ENCODE measurements at regions not wholly inside any gene's neighbourhood (a gene's known extent, or its start where the extent isn't known, plus 50 kb on each side); places are given as distances from the start of the nearest gene placed in this dataset.

- DNase-seq, result no peak
Measured at GRCh38 chr9:29659014-29659413, 2085.7 kb upstream of the C9orf72 start.

DNA sequence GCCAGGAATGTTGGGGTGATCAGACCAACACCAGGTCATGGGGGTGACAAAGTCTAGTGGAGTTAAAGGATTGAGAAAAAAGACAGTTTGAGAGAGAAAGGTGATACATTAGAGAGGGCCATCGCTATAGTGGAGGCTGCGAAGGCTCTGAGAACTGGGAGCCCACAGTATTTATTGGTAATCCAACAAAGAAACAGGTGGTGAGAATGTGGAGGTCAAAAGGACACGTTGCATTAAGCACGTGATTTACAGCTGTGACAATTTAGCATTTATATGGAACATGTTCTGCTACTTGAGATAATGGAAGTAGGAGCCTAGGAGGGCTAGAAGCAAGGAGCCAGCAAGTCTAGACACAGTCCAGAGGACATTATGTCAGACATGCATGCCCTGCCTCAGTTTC is 2086.5 kb upstream of the C9orf72 start:
- no peak for DNase-seq

- DNase-seq, result no peak
Measured at GRCh38 chr9:29668732-29669131, 2095.5 kb upstream of the C9orf72 start.

- DNase-seq, result no peak
Measured at GRCh38 chr9:29669613-29670012, 2096.3 kb upstream of the C9orf72 start.

GRCh38 chr9:29685531-29685930 is 2112.2 kb upstream of the C9orf72 start:
- DNase-seq, result no peak

GRCh38 chr9:29691145-29691544 is 2117.9 kb upstream of the C9orf72 start:
- DNase-seq, result no peak

DNA sequence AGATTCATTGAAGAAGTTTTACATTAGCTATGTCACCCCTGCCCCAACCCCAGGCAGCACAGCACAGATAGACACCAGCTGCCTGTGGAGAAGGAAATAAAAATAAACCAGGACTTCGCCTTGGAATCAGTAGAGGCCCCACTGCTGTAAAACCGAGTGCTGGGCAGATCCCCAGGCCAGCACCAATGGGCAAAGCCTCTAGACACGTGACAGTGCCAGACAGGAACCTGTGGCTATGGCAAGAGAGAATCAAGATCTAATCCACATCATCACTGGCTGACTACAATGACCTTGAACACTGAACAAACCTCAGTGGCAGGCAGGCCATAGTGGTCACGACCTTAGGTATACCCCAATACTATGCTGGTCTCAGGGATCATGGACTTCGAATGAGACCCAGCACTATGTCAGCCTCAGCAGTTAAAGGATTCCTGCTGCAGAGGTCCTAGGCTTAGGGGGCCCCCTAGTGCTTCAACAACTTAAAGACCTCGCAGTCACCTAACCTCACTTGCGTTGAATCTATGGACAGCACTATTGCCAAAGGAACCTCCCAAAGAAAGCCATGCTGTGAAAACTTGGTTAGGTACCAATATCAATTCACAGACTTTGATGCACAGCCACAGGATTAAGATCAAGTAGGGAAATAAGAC is 2118.6 kb upstream of the C9orf72 start:
- DNase-seq, result no peak

DNA sequence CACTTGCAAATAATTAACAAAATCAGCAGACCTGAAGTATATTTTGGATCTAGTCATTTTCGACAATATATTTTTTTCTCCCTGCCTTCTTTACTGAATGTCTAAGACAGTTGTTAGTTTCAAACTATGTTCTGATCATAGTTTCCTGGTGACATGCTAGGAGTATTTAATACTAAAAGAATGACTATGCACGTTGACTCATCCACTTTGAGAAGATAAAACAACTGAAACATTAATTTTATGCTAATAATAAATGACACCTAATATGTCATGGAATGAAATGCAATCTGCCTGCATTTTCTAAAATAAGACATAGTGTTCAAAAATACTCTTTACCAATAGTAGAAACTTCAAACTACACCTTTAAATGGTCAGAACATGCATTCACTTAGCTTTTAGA is 2123.7 kb upstream of the C9orf72 start:
- no peak for DNase-seq

GRCh38 chr9:29701559-29701958 is 2128.3 kb upstream of the C9orf72 start:
- DNase-seq, result no peak

GRCh38 chr9:29701971-29702370 is 2128.7 kb upstream of the C9orf72 start:
- DNase-seq, result no peak

- DNase-seq, result no peak
Measured at GRCh38 chr9:29714860-29715259, 2141.6 kb upstream of the C9orf72 start.

DNA sequence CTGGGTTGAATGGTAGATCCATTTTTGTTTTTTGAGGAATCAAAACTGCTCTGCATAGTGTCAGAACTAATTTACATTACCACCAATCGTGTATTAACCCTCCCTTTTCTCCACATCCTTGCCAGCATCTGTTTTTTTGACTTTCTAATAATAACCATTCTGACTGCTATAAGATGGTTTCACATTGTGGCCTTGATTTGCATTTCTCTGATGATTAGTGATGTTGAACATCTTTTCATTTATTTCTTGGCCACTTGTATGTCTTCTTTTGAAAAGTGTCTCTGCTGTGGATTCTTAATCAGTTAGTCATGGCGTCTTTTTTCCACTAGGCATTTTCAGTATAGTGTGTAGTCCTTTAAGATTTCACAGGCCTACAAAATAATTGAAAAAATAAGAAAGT is 2144.3 kb upstream of the C9orf72 start:
- DNase-seq, result no peak

GRCh38 chr9:29730163-29730562 is 2156.9 kb upstream of the C9orf72 start:
- DNase-seq, result no peak

DNA sequence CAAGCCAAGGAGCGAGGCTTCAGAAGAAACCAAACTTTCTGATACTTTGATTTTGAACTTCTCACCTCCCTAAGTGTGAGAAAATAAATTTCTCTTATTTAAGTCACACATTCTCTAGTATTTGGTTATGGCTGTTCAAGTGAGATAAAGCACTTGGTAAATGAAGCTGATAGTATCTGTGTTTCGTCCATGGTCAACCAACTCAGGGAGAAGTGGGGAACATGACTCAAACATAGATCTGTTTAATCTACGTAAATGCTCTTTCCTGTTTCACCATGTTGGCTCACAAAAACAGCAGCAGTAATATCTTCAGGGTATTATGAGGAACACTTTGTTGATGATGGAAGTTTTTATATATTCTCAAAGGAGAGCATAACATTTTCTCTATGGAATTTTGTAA is 2167.2 kb upstream of the C9orf72 start:
- no peak for DNase-seq

GRCh38 chr9:29741169-29741568 is 2167.9 kb upstream of the C9orf72 start:
- DNase-seq, result no peak

- no peak for DNase-seq
Measured at GRCh38 chr9:29750062-29750461, 2176.8 kb upstream of the C9orf72 start.

DNA sequence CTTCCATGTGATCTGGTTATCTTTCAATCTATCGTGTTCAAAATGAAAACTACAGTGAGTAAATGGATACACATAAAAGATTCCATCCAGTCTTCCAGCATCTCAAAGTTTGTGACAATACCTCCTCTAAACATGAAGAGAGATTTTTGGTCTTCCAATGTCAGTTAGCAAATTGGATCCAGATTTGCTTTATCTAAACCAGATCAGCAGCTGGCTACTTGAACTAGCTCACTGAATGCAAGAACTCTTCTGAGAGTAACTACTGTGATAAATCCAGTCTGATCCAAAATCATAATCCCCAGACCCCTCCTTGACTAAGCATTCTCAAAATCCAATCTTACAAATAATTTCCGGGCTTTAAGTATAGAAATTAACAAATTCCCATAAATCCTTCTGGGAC is 2177.9 kb upstream of the C9orf72 start:
- no peak for DNase-seq

GRCh38 chr9:29753638-29754037 is 2180.4 kb upstream of the C9orf72 start:
- no peak for DNase-seq

DNA sequence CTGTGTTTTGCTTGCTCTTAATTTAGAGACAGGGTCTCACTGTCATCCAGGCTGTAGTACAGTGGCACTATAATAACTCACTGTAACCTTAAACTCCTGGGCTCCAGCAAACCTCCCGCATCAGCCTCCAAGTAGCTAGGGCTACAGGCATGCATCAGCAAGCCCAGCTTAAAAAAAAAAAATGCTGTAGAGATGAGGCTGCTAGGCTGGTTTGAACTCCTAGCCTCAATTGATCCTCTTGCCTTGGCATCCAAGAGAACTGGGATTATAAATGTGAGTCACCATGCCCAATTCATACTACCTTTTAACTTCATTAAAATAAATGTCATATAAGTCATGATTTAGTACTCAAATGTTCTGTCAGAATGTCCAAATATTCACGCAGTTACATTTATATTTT is 2195.7 kb upstream of the C9orf72 start:
- DNase-seq, result no peak

DNA sequence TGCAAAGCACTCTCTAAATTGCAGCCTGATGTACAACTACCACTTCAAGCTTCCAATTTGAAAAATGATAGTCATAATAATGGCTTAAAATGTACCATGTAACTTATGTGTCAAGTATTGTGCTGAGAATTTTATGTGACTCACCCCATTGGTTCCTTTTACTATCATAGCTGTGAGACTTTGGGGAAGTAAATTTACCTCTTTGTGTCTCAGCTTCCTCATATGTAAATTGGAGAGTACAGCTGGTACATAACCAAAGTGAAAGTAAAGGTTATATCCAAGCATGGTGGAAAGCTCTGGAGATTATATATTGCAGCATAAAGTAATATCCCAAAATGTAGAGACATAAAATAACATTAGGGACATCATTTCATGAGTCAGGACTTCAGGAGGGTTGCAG is 2200.4 kb upstream of the C9orf72 start:
- DNase-seq, result no peak

DNA sequence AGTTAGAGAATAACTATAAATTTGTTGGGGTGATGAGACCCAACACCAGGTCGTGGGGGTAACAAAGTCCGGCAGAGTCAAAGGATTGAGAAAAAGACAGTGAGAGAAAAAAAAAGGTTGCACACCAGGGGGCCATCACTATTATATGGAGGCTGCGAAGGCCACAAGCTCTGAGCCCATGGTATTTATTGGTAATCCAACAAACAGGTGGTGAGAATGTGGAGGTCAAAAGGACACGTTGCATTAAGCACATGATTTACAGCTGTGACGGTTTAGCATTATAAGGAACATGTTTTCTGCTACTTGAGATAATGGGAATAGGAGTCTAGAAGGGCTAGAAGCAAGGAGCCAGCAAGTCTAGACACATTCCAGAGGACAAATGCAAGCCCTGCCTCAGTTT is 2202.2 kb upstream of the C9orf72 start:
- DNase-seq, result no peak

GRCh38 chr9:29778281-29778849 is 2205.1 kb upstream of the C9orf72 start:
- no peak for DNase-seq

DNA sequence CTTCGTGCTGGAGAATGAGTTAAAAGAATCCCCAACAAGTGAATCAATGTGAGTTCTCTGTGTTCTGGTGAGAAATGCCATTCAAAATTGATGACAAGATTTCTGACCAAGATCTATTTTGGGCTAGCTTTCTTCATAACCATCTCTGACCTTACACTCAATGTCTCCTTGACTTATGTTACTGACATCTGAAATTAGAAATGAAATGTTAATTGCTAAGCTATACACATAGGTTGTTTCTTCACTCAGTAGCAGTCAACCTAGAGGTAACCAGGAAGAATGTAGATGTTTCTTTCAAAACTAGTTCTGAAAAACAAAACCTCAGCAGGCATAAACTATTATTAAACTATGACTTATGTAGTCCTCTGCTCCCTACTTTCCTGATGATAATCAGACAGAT is 2220.7 kb upstream of the C9orf72 start:
- no peak for DNase-seq

GRCh38 chr9:29796291-29796952 is 2223.1 kb upstream of the C9orf72 start:
- no peak for DNase-seq

GRCh38 chr9:29798599-29798998 is 2225.3 kb upstream of the C9orf72 start:
- no peak for DNase-seq

Measured in NCI-H2107 (cell line).